ENCODE measurements at regions not wholly inside any gene's neighbourhood (a gene's known extent, or its start where the extent isn't known, plus 50 kb on each side); places are given as distances from the start of the nearest gene placed in this dataset.
"Not testable (repeated sequence)": the region's sequence is repeated elsewhere in the genome, so short reads cannot be mapped to it uniquely, and the experiment has no call there.

GRCh38 chr12:59142183-59142790 is 222.0 kb upstream of the LRIG3 start:
- in situ Hi-C loops (cut with HindIII; ENCODE audit: low pct_unique_long_range_greater_than_20kb, low sequenced_read_pairs), result no loop called here
- no peak for DNase-seq (ENCODE audit: low read depth, low spot score)

DNA sequence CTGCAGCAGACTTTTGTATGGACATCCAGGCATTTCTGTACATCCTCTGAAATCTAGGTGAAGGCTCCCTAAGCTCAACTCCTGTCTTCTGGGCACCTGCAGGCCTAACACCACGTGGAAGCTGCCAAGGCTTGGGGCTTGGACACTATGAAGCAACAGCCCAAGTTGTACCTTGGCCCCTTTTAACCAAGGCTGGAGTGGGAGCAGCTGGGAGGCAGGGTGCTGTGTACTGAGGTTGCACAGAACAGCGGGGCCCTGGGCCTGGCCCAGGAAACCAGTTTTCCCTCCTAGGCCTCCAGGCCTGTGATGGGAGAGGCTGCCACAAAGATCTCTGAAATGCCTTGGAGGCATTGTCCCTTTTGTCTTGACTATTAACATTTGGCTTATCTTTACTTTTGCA is 214.4 kb upstream of the LRIG3 start:
- no peak for DNase-seq (ENCODE audit: low read depth, low spot score)
- in situ Hi-C loops (cut with HindIII; ENCODE audit: low pct_unique_long_range_greater_than_20kb, low sequenced_read_pairs), result no loop called here

DNA sequence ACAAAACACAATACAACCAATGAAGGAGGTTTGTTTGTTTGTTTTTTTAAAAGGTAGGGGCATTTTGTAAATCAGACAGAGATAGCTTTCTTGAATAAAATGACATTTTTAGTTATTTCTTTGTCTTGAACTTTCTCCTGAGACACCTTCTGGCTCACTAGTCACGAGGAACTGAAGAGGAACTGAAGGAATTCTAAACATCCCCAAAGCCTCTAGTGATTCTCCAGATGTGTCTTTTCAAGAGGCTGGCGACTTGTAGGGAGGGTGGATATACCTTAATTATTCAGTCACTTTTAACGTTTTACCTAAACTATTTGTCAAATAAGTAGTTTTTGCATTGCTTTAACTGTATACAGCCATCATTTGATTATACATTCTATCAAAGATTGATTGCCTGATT is 211.2 kb upstream of the LRIG3 start:
- in situ Hi-C loops (cut with HindIII; ENCODE audit: low pct_unique_long_range_greater_than_20kb, low sequenced_read_pairs), result no loop called here

DNA sequence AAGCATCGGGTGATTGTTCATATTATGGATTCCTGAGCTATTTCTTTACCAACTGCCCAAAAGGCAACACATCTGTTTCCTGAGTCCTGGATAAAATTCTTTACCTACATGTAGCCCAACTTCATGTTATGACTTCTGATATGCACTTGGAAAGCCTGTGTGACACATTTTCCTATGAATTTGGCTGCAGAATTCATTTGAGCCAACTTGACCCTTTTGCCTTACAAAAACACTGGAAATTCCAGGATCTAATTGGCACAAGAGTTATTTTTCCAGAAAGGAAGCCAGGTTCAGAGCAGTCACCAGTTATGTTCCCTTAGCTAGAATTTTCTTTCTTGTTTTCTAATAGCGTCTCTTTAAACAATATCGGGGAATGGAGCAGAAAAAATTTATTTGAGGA is 202.5 kb upstream of the LRIG3 start:
- no peak for DNase-seq (ENCODE audit: low read depth, low spot score)
- in situ Hi-C loops (cut with HindIII; ENCODE audit: low pct_unique_long_range_greater_than_20kb, low sequenced_read_pairs), result no loop called here

More for the DNA sequence above, 211.2 kb upstream of the LRIG3 start:
- DNase-seq (ENCODE audit: low read depth, low spot score), result no peak

GRCh38 chr12:59121451-59121850 is 201.1 kb upstream of the LRIG3 start:
- in situ Hi-C loops (cut with HindIII; ENCODE audit: low pct_unique_long_range_greater_than_20kb, low sequenced_read_pairs), result no loop called here

DNA sequence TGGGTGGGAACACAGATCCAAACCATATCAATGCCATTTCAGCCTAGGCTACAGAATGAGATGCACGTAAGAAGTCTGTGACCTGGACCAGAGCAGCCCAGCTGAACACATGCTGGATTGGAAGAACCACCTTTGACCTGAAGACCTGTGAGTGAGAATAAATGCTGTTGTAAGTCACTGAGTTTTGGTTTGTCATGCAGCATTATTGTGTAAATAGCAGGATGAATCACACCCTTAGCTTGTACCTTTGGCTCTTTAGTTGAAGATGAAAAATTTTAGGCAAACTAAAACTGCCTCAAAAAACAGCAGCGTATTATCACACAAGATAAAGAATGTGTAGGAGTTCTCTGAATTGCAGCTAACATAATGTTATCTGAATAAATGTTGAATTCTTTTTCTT is 199.4 kb upstream of the LRIG3 start:
- DNase-seq (ENCODE audit: low read depth, low spot score), result no peak

More at GRCh38 chr12:59121451-59121850, 201.1 kb upstream of the LRIG3 start:
- no peak for DNase-seq (ENCODE audit: low read depth, low spot score)

GRCh38 chr12:59118356-59118755 is 198.1 kb upstream of the LRIG3 start:
- no peak for DNase-seq (ENCODE audit: low read depth, low spot score)
- in situ Hi-C loops (cut with HindIII; ENCODE audit: low pct_unique_long_range_greater_than_20kb, low sequenced_read_pairs), result no loop called here

More for the DNA sequence above, 199.4 kb upstream of the LRIG3 start:
- in situ Hi-C loops (cut with HindIII; ENCODE audit: low pct_unique_long_range_greater_than_20kb, low sequenced_read_pairs), result no loop called here

GRCh38 chr12:59115995-59116394 is 195.7 kb upstream of the LRIG3 start:
- in situ Hi-C loops (cut with HindIII; ENCODE audit: low pct_unique_long_range_greater_than_20kb, low sequenced_read_pairs), result no loop called here
- no peak for DNase-seq (ENCODE audit: low read depth, low spot score)

DNA sequence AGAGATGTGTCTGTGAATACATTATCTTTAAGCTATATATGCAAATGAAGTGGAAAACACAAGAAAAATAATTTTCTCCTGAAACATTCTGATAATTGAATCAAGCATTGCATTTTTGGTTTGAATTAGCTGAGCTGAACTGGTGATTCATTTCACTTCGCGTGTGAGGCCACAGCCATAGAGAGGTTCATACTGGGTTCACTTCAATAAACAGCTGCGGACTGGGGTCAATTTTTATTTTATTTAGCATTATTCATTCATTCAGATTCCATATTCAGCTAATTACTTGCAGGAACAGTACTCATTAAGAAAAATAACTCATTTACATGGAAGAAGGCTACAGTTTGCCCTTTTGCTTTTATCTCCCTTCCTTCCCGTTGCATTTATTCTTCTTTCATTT is 195.2 kb upstream of the LRIG3 start:
- no peak for DNase-seq (ENCODE audit: low read depth, low spot score)
- in situ Hi-C loops (cut with HindIII; ENCODE audit: low pct_unique_long_range_greater_than_20kb, low sequenced_read_pairs), result no loop called here

DNA sequence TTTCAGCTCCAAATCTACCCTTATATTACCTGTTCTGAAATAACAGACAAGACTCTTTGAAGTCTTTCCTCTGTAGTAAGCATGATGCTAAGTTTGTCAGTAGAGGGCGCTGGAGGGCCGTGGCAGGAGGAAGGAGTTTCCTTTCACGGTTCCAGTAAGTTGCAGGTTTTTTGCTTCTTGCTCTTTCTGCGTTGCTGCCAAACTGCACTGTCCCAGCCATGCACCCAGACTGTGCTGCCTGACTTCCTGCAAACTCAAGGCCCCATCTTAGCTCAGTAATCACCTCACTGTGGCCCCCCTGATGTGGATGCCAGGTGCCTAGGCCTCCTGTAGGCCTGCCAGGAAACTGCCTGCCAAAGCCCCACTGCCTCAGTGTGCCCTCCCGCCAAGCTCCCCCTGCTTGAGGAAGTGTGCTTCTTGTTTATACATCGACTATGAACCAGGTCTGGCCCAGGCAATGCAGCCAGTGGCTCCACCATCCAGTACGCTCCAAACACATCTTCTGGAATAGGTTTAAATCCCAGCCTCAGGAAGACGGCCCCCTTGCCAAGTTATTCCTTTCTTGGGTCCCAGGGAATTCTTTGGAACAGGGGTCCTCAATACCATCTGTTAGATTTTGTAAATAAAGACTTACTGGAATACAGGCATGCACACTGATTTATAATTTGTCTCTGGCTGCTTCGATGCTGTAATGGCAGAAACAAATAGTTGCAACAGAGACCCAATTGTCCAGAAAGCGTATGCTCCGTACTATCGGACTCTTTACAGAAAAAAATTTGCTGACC is 193.7 kb upstream of the LRIG3 start:
- peak; percentile 85 for DNase-seq (ENCODE audit: low read depth, low spot score)
- in situ Hi-C loops (cut with HindIII; ENCODE audit: low pct_unique_long_range_greater_than_20kb, low sequenced_read_pairs), result no loop called here

GRCh38 chr12:59111851-59112250 is 191.5 kb upstream of the LRIG3 start:
- DNase-seq (ENCODE audit: low read depth, low spot score), result no peak
- in situ Hi-C loops (cut with HindIII; ENCODE audit: low pct_unique_long_range_greater_than_20kb, low sequenced_read_pairs), result no loop called here

GRCh38 chr12:59108516-59108915 is 188.2 kb upstream of the LRIG3 start:
- DNase-seq (ENCODE audit: low read depth, low spot score); in situ Hi-C loops (cut with HindIII; ENCODE audit: low pct_unique_long_range_greater_than_20kb, low sequenced_read_pairs): not testable (repeated sequence)

- DNase-seq (ENCODE audit: low read depth, low spot score), result no peak
- in situ Hi-C loops (cut with HindIII; ENCODE audit: low pct_unique_long_range_greater_than_20kb, low sequenced_read_pairs), result no loop called here
These were observed 180.3 kb upstream of the LRIG3 start for GRCh38 chr12:59100585-59100984.

DNA sequence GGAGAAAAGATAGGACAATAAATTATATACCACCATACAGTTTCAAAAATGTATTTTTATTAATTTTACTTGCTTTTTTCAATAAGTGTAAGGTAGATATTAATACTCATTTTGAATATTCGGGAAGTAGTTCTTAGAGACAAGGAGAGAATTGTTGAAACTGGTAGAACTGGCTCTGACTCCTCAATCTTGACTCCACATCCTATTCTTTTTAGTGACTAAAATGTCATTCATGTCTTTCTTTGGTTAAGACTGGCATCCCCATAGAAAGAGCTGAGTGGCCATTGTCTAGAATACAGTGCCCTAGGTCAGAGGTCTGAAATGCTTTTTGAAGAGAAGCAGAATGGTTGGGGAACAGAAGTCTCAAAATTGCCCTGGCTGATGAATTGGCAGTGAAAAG is 177.6 kb upstream of the LRIG3 start:
- in situ Hi-C loops (cut with HindIII; ENCODE audit: low pct_unique_long_range_greater_than_20kb, low sequenced_read_pairs), result no loop called here
- DNase-seq (ENCODE audit: low read depth, low spot score), result no peak

- no peak for DNase-seq (ENCODE audit: low read depth, low spot score)
- in situ Hi-C loops (cut with HindIII; ENCODE audit: low pct_unique_long_range_greater_than_20kb, low sequenced_read_pairs), result no loop called here
These were observed 175.9 kb upstream of the LRIG3 start for GRCh38 chr12:59096246-59096645.

DNA sequence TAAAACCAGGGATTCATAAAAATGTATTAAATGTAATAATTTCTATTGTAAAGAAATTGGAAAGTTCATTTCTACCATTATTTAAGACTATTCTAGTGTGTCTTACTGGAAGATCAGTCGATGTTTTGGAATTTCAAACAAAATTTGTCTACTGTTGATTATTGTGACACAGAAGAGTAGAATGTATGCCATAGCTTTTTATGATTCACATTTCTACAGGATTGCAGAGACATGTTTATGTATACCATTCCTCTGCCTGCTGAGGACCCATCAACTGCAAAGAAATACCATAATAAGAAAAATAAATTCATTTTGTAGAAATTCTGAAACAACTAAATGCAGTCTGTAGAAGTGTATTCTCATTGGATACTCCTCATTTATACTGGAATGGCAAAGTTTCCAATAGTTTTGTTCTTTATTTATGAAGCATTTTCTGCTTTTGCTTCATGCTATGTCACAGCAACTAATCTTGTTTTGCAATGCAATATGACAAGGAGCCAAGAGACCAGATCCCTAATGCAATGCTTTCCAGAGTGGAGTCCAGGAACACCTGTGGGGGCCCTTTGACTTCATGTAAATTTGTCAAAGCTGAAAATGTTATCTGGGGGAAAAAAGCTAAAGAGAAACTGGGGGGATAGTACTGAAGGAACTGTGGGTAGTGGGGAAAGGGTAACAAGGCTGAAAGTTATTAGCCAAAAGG is 172.9 kb upstream of the LRIG3 start:
- DNase-seq (ENCODE audit: low read depth, low spot score), result no peak
- in situ Hi-C loops (cut with HindIII; ENCODE audit: low pct_unique_long_range_greater_than_20kb, low sequenced_read_pairs), result no loop called here

DNA sequence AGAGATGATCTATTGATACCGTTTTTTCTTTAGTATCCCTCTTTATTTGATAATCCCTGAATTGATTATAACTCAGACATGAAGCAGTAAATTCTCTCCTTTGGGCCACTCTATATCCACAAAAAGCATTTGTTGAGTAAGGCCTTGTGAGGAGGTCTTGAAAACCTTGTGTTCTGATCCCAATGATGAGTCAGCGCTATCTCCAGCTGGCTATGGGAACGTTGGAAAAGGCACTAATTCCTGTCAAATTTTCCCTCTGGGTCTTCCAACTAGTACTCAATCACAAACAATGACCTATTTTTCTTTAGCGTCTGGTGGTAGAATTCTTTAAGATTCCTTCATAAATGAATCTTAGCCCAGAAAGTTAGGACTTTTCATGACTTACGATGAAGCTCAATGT is 168.4 kb upstream of the LRIG3 start:
- in situ Hi-C loops (cut with HindIII; ENCODE audit: low pct_unique_long_range_greater_than_20kb, low sequenced_read_pairs), result no loop called here
- no peak for DNase-seq (ENCODE audit: low read depth, low spot score)

GRCh38 chr12:59087691-59088090 is 167.4 kb upstream of the LRIG3 start:
- in situ Hi-C loops (cut with HindIII; ENCODE audit: low pct_unique_long_range_greater_than_20kb, low sequenced_read_pairs), result no loop called here
- DNase-seq (ENCODE audit: low read depth, low spot score), result no peak

Measured in SK-MEL-5 (cell line).